HepG2 (cell line): ENCODE measurements at regions not wholly inside any gene's neighbourhood (a gene's known extent, or its start where the extent isn't known, plus 50 kb on each side); places are given as distances from the start of the nearest gene placed in this dataset.

ENCODE experiments used
- ATAC-seq: fragments of 200-7000 bp; cut with Tn5 transposase; 3 replicates; pipeline ENCODE4 v1.9.1; 2020; ENCODE audit warnings: mild to moderate bottlenecking, moderate library complexity
- BruUV-seq: library from RNA; stranded (reverse); fragments of 400-500 nt; replicated peaks from 2 replicates; lab custom pipeline; 2021; lab: Mats Ljungman, UMichigan
- CTCF ChIA-PET: fragments of 300-600 bp; formaldehyde crosslinking; extraction: SDS; loops from one replicate; lab custom pipeline; 2021; ENCODE audit warnings: low total read pairs, inconsistent platforms, low intra/inter-chr PET ratio; lab: Yijun Ruan, JAX
- POLR2A ChIA-PET: fragments of 350-600 bp; sonication (Branson Sonifier 250); formaldehyde crosslinking; loops from one replicate; lab custom pipeline; 2020; ENCODE audit warnings: antibody characterized with exemption, inconsistent platforms; lab: Yijun Ruan, JAX
- DNase-seq: peaks from one replicate; pipeline ENCODE4 v3.0.0-alpha.2; 2015; ENCODE audit warnings: low spot score
- FAIRE-seq: peaks from 3 replicates; lab custom pipeline; 2011; peaks lifted over from hg19 to GRCh38; lab: Jason Lieb, UNC
- H2AFZ ChIP-seq: one replicate; pipeline ENCODE4 v1.6.1; 2011; ENCODE audit warnings: low read length, inconsistent platforms
- H3K27ac ChIP-seq: fragments of 300-600 bp; 3 replicates; pipeline ENCODE4 v1.8.0; 2011; ENCODE audit warnings: mixed run types, mild to moderate bottlenecking, mixed read lengths, low read length, inconsistent platforms; ENCODE audit not compliant: insufficient read depth; ENCODE audit errors: extremely low read length
- H3K27me3 ChIP-seq, 2 experiments: fragments of 200-600 bp in 1 of 2; 2 replicates in 1 of 2; 3 replicates in 1 of 2; pipeline versions ENCODE4 v1.6.0 to v1.8.0; 2011; ENCODE audit warnings: low read length in 2 of 2, mild to moderate bottlenecking in 2 of 2, moderate library complexity in 2 of 2, inconsistent platforms in 1 of 2; ENCODE audit not compliant: insufficient read depth in 2 of 2, control insufficient read depth in 1 of 2
- H3K36me3 ChIP-seq, 2 experiments: fragments of 200-600 bp in 1 of 2; replicated peaks in 1 of 2; 2 replicates in 1 of 2; 3 replicates in 1 of 2; pipeline versions ENCODE4 v1.5.1 to v1.8.0; 2011; ENCODE audit warnings: low read length in 2 of 2, inconsistent platforms in 1 of 2; ENCODE audit not compliant: insufficient read depth in 2 of 2, control insufficient read depth in 1 of 2
- H3K4me1 ChIP-seq: 2 replicates; pipeline ENCODE4 v1.5.1; 2012; ENCODE audit warnings: low read length, inconsistent platforms; ENCODE audit not compliant: insufficient read depth
- H3K4me2 ChIP-seq: 2 replicates; pipeline ENCODE4 v1.6.0; 2011; ENCODE audit warnings: low read depth, low read length, inconsistent platforms
- H3K4me3 ChIP-seq, 3 experiments: fragments of 200-600 bp in 1 of 3; sonication (generic), shearing (Covaris generic) in 1 of 3; replicated peaks in 1 of 3; 2 replicates each; pipeline ENCODE4 v1.5.1; 2011 to 2016; ENCODE audit warnings: low read length in 3 of 3, inconsistent platforms in 2 of 3, low read depth in 2 of 3, mild to moderate bottlenecking in 2 of 3, control low read depth in 1 of 3, mixed read lengths in 1 of 3; ENCODE audit not compliant: insufficient read depth in 1 of 3
- H3K79me2 ChIP-seq: one replicate; pipeline ENCODE4 v1.6.1; 2011; ENCODE audit warnings: low read length, inconsistent platforms; ENCODE audit not compliant: insufficient read depth
- H3K9ac ChIP-seq: 2 replicates; pipeline ENCODE4 v1.6.0; 2011; ENCODE audit warnings: mild to moderate bottlenecking, low read depth, low read length, inconsistent platforms; ENCODE audit not compliant: insufficient read depth
- H3K9me3 ChIP-seq: 2 replicates; pipeline ENCODE4 v1.5.1; 2012; ENCODE audit warnings: mild to moderate bottlenecking, low read length
- H4K20me1 ChIP-seq: 2 replicates; pipeline ENCODE4 v1.6.0; 2011; ENCODE audit warnings: inconsistent platforms, mild to moderate bottlenecking, low read length, moderate library complexity; ENCODE audit not compliant: insufficient read depth
- CBX2 ChIP-seq, 2 experiments: fragments of 200-600 bp in 1 of 2; sonication (generic); formaldehyde crosslinking in 1 of 2; IDR thresholded peaks; 2 replicates each; pipeline versions ENCODE4 v1.7.0 to v1.8.1; 2018 to 2022; ENCODE audit warnings: low read depth in 2 of 2, low read length in 1 of 2, mild to moderate bottlenecking in 1 of 2, missing genetic modification reagents in 1 of 2
- FOXM1 ChIP-seq: sonication (generic); formaldehyde crosslinking; IDR thresholded peaks from 2 replicates; pipeline ENCODE4 v1.5.0; 2020; ENCODE audit warnings: missing genetic modification reagents
- HNRNPK ChIP-seq: fragments of 200-400 bp; formaldehyde crosslinking; IDR thresholded peaks from 2 replicates; pipeline ENCODE4 v1.6.1; 2018; ENCODE audit warnings: low read length, low read depth, moderate library complexity, mild to moderate bottlenecking; ENCODE audit not compliant: poor library complexity, severe bottlenecking
- KLF15 ChIP-seq: sonication (generic); formaldehyde crosslinking; IDR thresholded peaks from 2 replicates; pipeline ENCODE4 v1.8.1; 2023; ENCODE audit warnings: borderline replicate concordance, mild to moderate bottlenecking, inconsistent platforms, missing genetic modification reagents, mixed read lengths
- KLF6 ChIP-seq: IDR thresholded peaks from 2 replicates; pipeline ENCODE4 v1.8.0; 2016; ENCODE audit warnings: missing biosample characterization, missing genetic modification reagents
- NFKBIZ ChIP-seq: IDR thresholded peaks from 2 replicates; pipeline ENCODE4 v1.6.1; 2018; ENCODE audit warnings: missing genetic modification reagents, missing compliant biosample characterization
- PCBP1 ChIP-seq: fragments of 200-400 bp; formaldehyde crosslinking; IDR thresholded peaks from 2 replicates; pipeline ENCODE4 v1.6.1; 2017; ENCODE audit warnings: mild to moderate bottlenecking, low read depth, low read length, borderline replicate concordance
- PCBP2 ChIP-seq: fragments of 200-400 bp; formaldehyde crosslinking; optimal IDR thresholded peaks from 2 replicates; pipeline ENCODE3; 2018; ENCODE audit warnings: low read length, low read depth; ENCODE audit not compliant: poor library complexity, severe bottlenecking
- RAD21 ChIP-seq: fragments of 450-650 bp; formaldehyde crosslinking; IDR thresholded peaks from 2 replicates; pipeline ENCODE4 v1.5.0; 2020; ENCODE audit warnings: mild to moderate bottlenecking
- SKI ChIP-seq: fragments of 450-650 bp; IDR thresholded peaks from one replicate; pipeline ENCODE4 v1.6.1; 2018; ENCODE audit warnings: mild to moderate bottlenecking; ENCODE audit not compliant: partially characterized antibody
- ZNF263 ChIP-seq: sonication (generic); formaldehyde crosslinking; IDR thresholded peaks from 2 replicates; pipeline ENCODE4 v1.4.0; 2020; ENCODE audit warnings: missing genetic modification reagents
- ZNF326 ChIP-seq: sonication (generic); formaldehyde crosslinking; IDR thresholded peaks from 2 replicates; pipeline ENCODE4 v1.4.0; 2020; ENCODE audit warnings: missing genetic modification reagents, borderline replicate concordance
- ZNF674 ChIP-seq: sonication (generic); formaldehyde crosslinking; IDR thresholded peaks from 2 replicates; pipeline ENCODE4 v1.5.0; 2020; ENCODE audit warnings: low read depth, mild to moderate bottlenecking, missing genetic modification reagents
- ZNF749 ChIP-seq: sonication (generic); formaldehyde crosslinking; IDR thresholded peaks from 2 replicates; pipeline ENCODE4 v1.8.0; 2022; ENCODE audit warnings: mild to moderate bottlenecking, missing genetic modification reagents, moderate library complexity, borderline replicate concordance
- WGBS: methylation state at CpG from one replicate; pipeline ENCODE4 v1.1.6; 2017; ENCODE audit warnings: low lambda C conversion rate; 5-methylcytosine and 5-hydroxymethylcytosine counted together
- in situ Hi-C: cut with HindIII; loops from 2 replicates; pipeline ENCODE4 v1.10.0; 2017; ENCODE audit warnings: low pct_unique_long_range_greater_than_20kb; ENCODE audit not compliant: extremely low pct_ligation_motif_present
- intact Hi-C: fragments of 100-400 bp; cut with micrococcal nuclease; formaldehyde crosslinking; loops from one replicate; pipeline ENCODE4 v1.10.0; 2022; ENCODE audit not compliant: unreplicated experiment
- TF ChIP-seq, protein P1 (sequence below): sonication (generic); formaldehyde crosslinking; IDR thresholded peaks from 2 replicates; pipeline ENCODE4 v1.5.1; 2020; ENCODE audit warnings: missing genetic modification reagents, mild to moderate bottlenecking, borderline replicate concordance

DNA sequence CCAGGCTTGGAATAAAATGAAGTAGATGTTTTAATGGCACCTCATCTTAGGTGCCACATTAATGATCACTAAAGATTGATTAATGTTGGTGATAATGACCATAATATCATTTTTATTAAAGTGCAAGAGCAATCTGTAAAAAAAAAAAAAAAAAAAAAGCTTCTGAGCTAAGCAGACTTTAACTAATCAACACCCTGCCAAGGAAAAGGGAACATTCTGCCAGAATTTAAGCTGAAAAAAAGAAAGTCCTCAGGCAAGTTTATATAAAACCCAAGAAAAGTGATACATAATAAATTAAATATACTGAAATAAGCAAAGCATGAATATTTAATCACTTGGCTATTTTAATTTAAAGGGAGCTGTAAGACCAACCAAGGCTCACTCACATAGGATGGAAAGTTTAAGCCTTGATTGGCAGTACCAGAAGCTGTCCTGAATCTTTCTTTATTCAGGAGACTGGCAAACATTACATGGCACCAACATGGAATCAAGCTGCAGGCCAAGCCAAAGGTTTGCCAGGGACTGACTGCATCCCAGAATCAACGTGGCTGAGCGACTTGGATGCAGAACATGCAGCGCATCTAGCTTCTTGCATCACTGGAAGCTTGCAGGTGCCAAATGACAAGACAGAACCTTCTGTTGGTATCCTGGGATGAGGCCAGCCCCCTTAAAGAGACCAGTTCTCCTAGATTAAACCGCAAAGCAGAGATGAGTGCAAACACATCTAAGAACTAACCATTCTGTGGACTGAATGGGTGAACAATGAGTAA, 413.6 kb downstream of the ENC1 start:
- ATAC-seq (no peak), DNase-seq (no peak), FAIRE-seq (no peak)
- no peak overlapping the region for H3K4me2 ChIP-seq
- no peak overlapping the region for H3K9ac ChIP-seq
- no peak overlapping the region for H3K4me3 ChIP-seq
- in situ Hi-C loops, result no loop called here
- peaks cover 2 to 6% of the 10 kb centered on the region in 2 experiments; a peak in 2 of 5 replicates for H3K27me3 ChIP-seq
- intact Hi-C loops, result no loop called here
- peaks cover 5% of the 10 kb centered on the region; the same call in 1 of the 2 replicates for H3K9me3 ChIP-seq
- no peaks in the 10 kb centered on the region for H3K36me3 ChIP-seq
- POLR2A ChIA-PET, result no interaction called here
- BruUV-seq, result no TSS peak
- H3K4me1 ChIP-seq, result no peaks in the 10 kb centered on the region
- CTCF ChIA-PET, result no interaction called here
- no peak overlapping the region for H3K27ac ChIP-seq
- no peak overlapping the region for H2AFZ ChIP-seq
- no peaks in the 10 kb centered on the region for H4K20me1 ChIP-seq
- WGBS, result 32% methylated on average over 4 of the region's 4 CpGs
- H3K79me2 ChIP-seq, result no peaks in the 10 kb centered on the region
- TF ChIP-seq RAD21 (CRISPR knock-in tag) (no peak), CBX2 (IDR thresholded peaks at IDR 0.05; ENCODE audit: low read depth, low read length) (no peak), CBX2 (CRISPR knock-in tag; IDR thresholded peaks at IDR 0.05; ENCODE audit: low read depth) (no peak), FOXM1 (CRISPR knock-in tag) (no peak), NFKBIZ (no peak), SKI (no peak)

DNA sequence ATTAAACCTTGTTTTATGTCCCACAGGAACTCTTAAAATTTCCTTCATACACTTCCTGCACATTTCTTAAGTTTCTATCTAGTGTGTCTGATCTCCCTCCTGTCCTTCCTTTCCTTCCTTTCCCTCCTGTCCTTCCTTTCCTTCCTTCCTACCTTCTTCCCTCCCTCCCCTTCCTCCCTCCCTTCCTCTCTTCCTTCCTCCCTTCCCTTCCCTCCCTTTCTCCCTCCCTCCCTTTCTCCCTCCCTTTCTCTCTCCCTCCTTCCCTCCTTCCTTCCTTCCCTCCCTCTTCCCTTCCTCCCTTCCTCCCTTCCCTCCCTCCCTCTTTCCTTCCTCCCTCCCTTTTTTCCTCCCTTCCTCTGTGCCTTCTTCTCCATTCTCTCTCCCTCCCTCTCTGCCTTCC, 414.9 kb downstream of the ENC1 start:
- FAIRE-seq (no peak), DNase-seq (no peak), ATAC-seq (no peak)
- no peak overlapping the region for H2AFZ ChIP-seq
- H3K4me2 ChIP-seq, result no peak overlapping the region
- CTCF ChIA-PET, result no interaction called here
- intact Hi-C loops, result no loop called here
- H3K79me2 ChIP-seq, result no peaks in the 10 kb centered on the region
- no peaks in the 10 kb centered on the region for H3K36me3 ChIP-seq
- H3K9me3 ChIP-seq, result peaks cover 5% of the 10 kb centered on the region; the same call in 1 of the 2 replicates
- POLR2A ChIA-PET, result no interaction called here
- H4K20me1 ChIP-seq, result no peaks in the 10 kb centered on the region
- TF ChIP-seq FOXM1 (CRISPR knock-in tag), result no peak
- TF ChIP-seq, protein P1, sequence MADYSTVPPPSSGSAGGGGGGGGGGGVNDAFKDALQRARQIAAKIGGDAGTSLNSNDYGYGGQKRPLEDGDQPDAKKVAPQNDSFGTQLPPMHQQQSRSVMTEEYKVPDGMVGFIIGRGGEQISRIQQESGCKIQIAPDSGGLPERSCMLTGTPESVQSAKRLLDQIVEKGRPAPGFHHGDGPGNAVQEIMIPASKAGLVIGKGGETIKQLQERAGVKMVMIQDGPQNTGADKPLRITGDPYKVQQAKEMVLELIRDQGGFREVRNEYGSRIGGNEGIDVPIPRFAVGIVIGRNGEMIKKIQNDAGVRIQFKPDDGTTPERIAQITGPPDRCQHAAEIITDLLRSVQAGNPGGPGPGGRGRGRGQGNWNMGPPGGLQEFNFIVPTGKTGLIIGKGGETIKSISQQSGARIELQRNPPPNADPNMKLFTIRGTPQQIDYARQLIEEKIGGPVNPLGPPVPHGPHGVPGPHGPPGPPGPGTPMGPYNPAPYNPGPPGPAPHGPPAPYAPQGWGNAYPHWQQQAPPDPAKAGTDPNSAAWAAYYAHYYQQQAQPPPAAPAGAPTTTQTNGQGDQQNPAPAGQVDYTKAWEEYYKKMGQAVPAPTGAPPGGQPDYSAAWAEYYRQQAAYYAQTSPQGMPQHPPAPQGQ (CRISPR knock-in tag), result no peak
- no peak for TF ChIP-seq ZNF263 (CRISPR knock-in tag)
- no peak for TF ChIP-seq ZNF326 (CRISPR knock-in tag)
- no peak for TF ChIP-seq ZNF674 (CRISPR knock-in tag)
- TF ChIP-seq ZNF749 (CRISPR knock-in tag), result no peak
- TF ChIP-seq HNRNPK, result peak; percentile 82
- TF ChIP-seq KLF6 (CRISPR knock-in tag), result no peak
- TF ChIP-seq PCBP2, result peak; percentile 93
- no peak for TF ChIP-seq KLF15
- 0 out of 2 replicates have a peak, but pooled peaks have one; percentile 71 for TF ChIP-seq PCBP1
- H3K27ac ChIP-seq, result no peak overlapping the region
- H3K27me3 ChIP-seq, result peaks cover 0 to 6% of the 10 kb centered on the region in 2 experiments; a peak in 1 of 5 replicates
- H3K9ac ChIP-seq, result no peak overlapping the region
- no peaks in the 10 kb centered on the region for H3K4me1 ChIP-seq
- in situ Hi-C loops, result no loop called here
- BruUV-seq, result no TSS peak
- no peak overlapping the region for H3K4me3 ChIP-seq
